SK-N-SH (cell line): ENCODE measurements at regions not wholly inside any gene's neighbourhood (a gene's known extent, or its start where the extent isn't known, plus 50 kb on each side); places are given as distances from the start of the nearest gene placed in this dataset.

ENCODE experiments used
- CTCF ChIA-PET: fragments of 300-600, 350-600 bp; formaldehyde crosslinking; extraction: SDS; loops from one replicate; lab custom pipeline; 2021; lab: Yijun Ruan, JAX
- POLR2A ChIA-PET: fragments of 350-600 bp; sonication (Branson Sonifier 250); formaldehyde crosslinking; extraction: SDS; loops from one replicate; lab custom pipeline; 2020; ENCODE audit warnings: antibody characterized with exemption, inconsistent platforms; lab: Yijun Ruan, JAX
- DNase-seq: peaks from one replicate; pipeline ENCODE4 v3.0.0; 2012
- H2AFZ ChIP-seq: fragments of 200-600 bp; sonication (generic); 2 replicates; pipeline ENCODE4 v1.8.1; 2016; ENCODE audit warnings: antibody characterized with exemption, mild to moderate bottlenecking, low read depth
- H3F3A ChIP-seq: fragments of 200-600 bp; sonication (generic); replicated peaks from 2 replicates; pipeline ENCODE3; 2016; ENCODE audit warnings: antibody characterized with exemption, mild to moderate bottlenecking; ENCODE audit not compliant: insufficient read depth
- H3K27ac ChIP-seq, 2 experiments: fragments of 200-500 bp in 1 of 2; fragments of 200-600 bp in 1 of 2; sonication (Bioruptor generic) in 1 of 2; sonication (generic), shearing (Covaris generic) in 1 of 2; 2 replicates each; pipeline versions ENCODE4 v1.5.1 to v1.6.1; 2014 to 2016; ENCODE audit warnings: low read depth in 2 of 2, inconsistent platforms in 1 of 2, low read length in 1 of 2, mild to moderate bottlenecking in 1 of 2, mixed read lengths in 1 of 2
- H3K27me3 ChIP-seq: fragments of 200-600 bp; sonication (generic), shearing (Covaris generic); 2 replicates; pipeline ENCODE4 v1.6.1; 2016; ENCODE audit warnings: mixed run types; ENCODE audit not compliant: insufficient read depth
- H3K36me3 ChIP-seq, 2 experiments: fragments of 200-500 bp in 1 of 2; fragments of 200-600 bp in 1 of 2; sonication (Bioruptor generic) in 1 of 2; sonication (generic) in 1 of 2; replicated peaks in 1 of 2; 2 replicates each; pipeline versions ENCODE3 to v1.5.1; 2014 to 2016; ENCODE audit warnings: low read length in 1 of 2, mild to moderate bottlenecking in 1 of 2; ENCODE audit not compliant: insufficient read depth in 2 of 2, control insufficient read depth in 1 of 2
- H3K4me1 ChIP-seq, 2 experiments: fragments of 200-500 bp in 1 of 2; fragments of 200-600 bp in 1 of 2; sonication (Bioruptor generic) in 1 of 2; sonication (generic), shearing (Covaris generic) in 1 of 2; 2 replicates each; pipeline versions ENCODE4 v1.5.1 to v1.6.1; 2014 to 2016; ENCODE audit warnings: low read depth in 1 of 2, low read length in 1 of 2, mixed run types in 1 of 2; ENCODE audit not compliant: insufficient read depth in 2 of 2, control insufficient read depth in 1 of 2
- H3K4me2 ChIP-seq: fragments of 200-600 bp; sonication (generic), shearing (Covaris generic); 2 replicates; pipeline ENCODE4 v1.6.1; 2017; ENCODE audit warnings: mixed run types
- H3K4me3 ChIP-seq, 2 experiments: fragments of 200-500 bp in 1 of 2; fragments of 200-600 bp in 1 of 2; sonication (Bioruptor generic) in 1 of 2; sonication (generic), shearing (Covaris generic) in 1 of 2; 2 replicates each; pipeline versions ENCODE4 v1.5.1 to v1.8.1; 2014 to 2016; ENCODE audit warnings: low read depth in 2 of 2, inconsistent platforms in 1 of 2, low read length in 1 of 2, mild to moderate bottlenecking in 1 of 2, mixed read lengths in 1 of 2, moderate library complexity in 1 of 2
- H3K79me2 ChIP-seq: fragments of 200-600 bp; sonication (generic); 2 replicates; pipeline ENCODE4 v1.8.1; 2017; ENCODE audit warnings: mild to moderate bottlenecking; ENCODE audit not compliant: insufficient read depth
- H3K9ac ChIP-seq: fragments of 200-600 bp; sonication (generic); 2 replicates; pipeline ENCODE4 v1.6.1; 2017; ENCODE audit warnings: mixed run types
- H3K9me2 ChIP-seq: fragments of 200-600 bp; sonication (generic); 2 replicates; pipeline ENCODE4 v1.6.1; 2017; ENCODE audit warnings: mixed run types
- H3K9me3 ChIP-seq: fragments of 200-600 bp; sonication (generic); 2 replicates; pipeline ENCODE4 v1.6.1; 2017; ENCODE audit warnings: mixed run types, mild to moderate bottlenecking, moderate library complexity
- H4K20me1 ChIP-seq: fragments of 200-600 bp; sonication (generic); 2 replicates; pipeline ENCODE4 v1.6.1; 2017; ENCODE audit warnings: mild to moderate bottlenecking, mixed run types; ENCODE audit not compliant: insufficient read depth
- FOSL2 ChIP-seq: IDR thresholded peaks from 2 replicates; pipeline ENCODE4 v1.4.0; 2012; ENCODE audit warnings: low read depth, mild to moderate bottlenecking, moderate library complexity, borderline replicate concordance
- FOXJ3 ChIP-seq: sonication (generic); formaldehyde crosslinking; IDR thresholded peaks from 2 replicates; pipeline ENCODE4 v1.5.1; 2020; ENCODE audit warnings: mild to moderate bottlenecking, missing genetic modification reagents
- GABPA ChIP-seq: IDR thresholded peaks from 2 replicates; pipeline ENCODE4 v1.4.0; 2012; ENCODE audit warnings: low read depth, mild to moderate bottlenecking
- GATA2 ChIP-seq: sonication (generic); formaldehyde crosslinking; IDR thresholded peaks from 2 replicates; pipeline ENCODE4 v1.5.0; 2020; ENCODE audit warnings: mild to moderate bottlenecking, missing genetic modification reagents
- IRF3 ChIP-seq: fragments of 150-350 bp; IDR thresholded peaks from 2 replicates; pipeline ENCODE4 v1.6.1; 2016; ENCODE audit warnings: mild to moderate bottlenecking, low read depth, low read length
- JUND ChIP-seq: IDR thresholded peaks from 2 replicates; pipeline ENCODE4 v1.4.0; 2012
- MAX ChIP-seq: IDR thresholded peaks from 2 replicates; pipeline ENCODE4 v1.4.0; 2012; ENCODE audit warnings: low read depth
- NRF1 ChIP-seq: IDR thresholded peaks from 2 replicates; pipeline ENCODE4 v1.6.1; 2012; ENCODE audit warnings: low read depth, mild to moderate bottlenecking, low read length
- POLR2AphosphoS5 ChIP-seq: IDR thresholded peaks from 2 replicates; pipeline ENCODE4 v1.6.1; 2012; ENCODE audit warnings: low read depth, low read length
- RFX5 ChIP-seq: IDR thresholded peaks from 2 replicates; pipeline ENCODE4 v1.6.1; 2012; ENCODE audit warnings: mild to moderate bottlenecking, improper control_type of control experiment, low read length
- RXRA ChIP-seq: IDR thresholded peaks from 2 replicates; pipeline ENCODE4 v1.4.0; 2012; ENCODE audit warnings: low read depth, mild to moderate bottlenecking, borderline replicate concordance
- SIN3A ChIP-seq: IDR thresholded peaks from 2 replicates; pipeline ENCODE4 v1.6.1; 2012; ENCODE audit warnings: low read depth, mild to moderate bottlenecking, low read length, moderate library complexity, borderline replicate concordance
- USF1 ChIP-seq: IDR thresholded peaks from 2 replicates; pipeline ENCODE4 v1.4.0; 2012; ENCODE audit warnings: low read depth, borderline replicate concordance
- WGBS: methylation state at CpG from one replicate; pipeline ENCODE4 v1.1.6; 2017; ENCODE audit warnings: low lambda C conversion rate; 5-methylcytosine and 5-hydroxymethylcytosine counted together

GRCh38 chr7:12993025-12993424 lies 305.6 kb downstream of the ARL4A start (continued):
- no peak for TF ChIP-seq RFX5
- TF ChIP-seq, all 33 proteins: peak for 0

- 7% methylated on average over 2 of the region's 2 CpGs for WGBS
- H4K20me1 ChIP-seq = no peaks in the 10 kb centered on the region
- H3K9ac ChIP-seq = no peak overlapping the region
- H3K4me2 ChIP-seq = no peak overlapping the region
- no peak overlapping the region for H3K4me3 ChIP-seq
- no peaks in the 10 kb centered on the region for H3K9me3 ChIP-seq
- CTCF ChIA-PET = no interaction called here
- H3K9me2 ChIP-seq = no peaks in the 10 kb centered on the region
- POLR2A ChIA-PET = no interaction called here
- no peaks in the 10 kb centered on the region for H3F3A ChIP-seq
- no peak for TF ChIP-seq FOSL2
- TF ChIP-seq GABPA = no peak
- no peak for TF ChIP-seq IRF3
- TF ChIP-seq RFX5 = no peak
- no peaks in the 10 kb centered on the region for H3K4me1 ChIP-seq
- no peak overlapping the region for H2AFZ ChIP-seq
- H3K27ac ChIP-seq = no peak overlapping the region
- no peak for DNase-seq
- H3K36me3 ChIP-seq = no peaks in the 10 kb centered on the region
- H3K27me3 ChIP-seq = 0 out of 2 replicates have a peak, but pooled peaks cover 3% of the 10 kb centered on the region
- H3K79me2 ChIP-seq = no peaks in the 10 kb centered on the region
Measured at GRCh38 chr7:12995912-12996469, 308.6 kb downstream of the ARL4A start.

GRCh38 chr7:13007331-13007730 lies 319.9 kb downstream of the ARL4A start:
- TF ChIP-seq USF1 (no peak), IRF3 (no peak), FOXJ3 (CRISPR knock-in tag) (no peak), SIN3A (no peak), RXRA (no peak), JUND (no peak), POLR2AphosphoS5 (no peak), MAX (no peak), NRF1 (no peak), GATA2 (no peak)
- H3K4me1 ChIP-seq = no peaks in the 10 kb centered on the region
- no peak overlapping the region for H3K4me2 ChIP-seq
- H3K9ac ChIP-seq = no peak overlapping the region
- no peaks in the 10 kb centered on the region for H4K20me1 ChIP-seq
- peaks cover 4% of the 10 kb centered on the region; the same call in 1 of the 2 replicates for H3K9me2 ChIP-seq
- H3K4me3 ChIP-seq = no peak overlapping the region
- H3K27ac ChIP-seq = no peak overlapping the region
- no peaks in the 10 kb centered on the region for H3K79me2 ChIP-seq
- H3K9me3 ChIP-seq = no peaks in the 10 kb centered on the region
- 8% methylated on average over 1 of the region's 1 CpG for WGBS
- no peak for DNase-seq
- CTCF ChIA-PET = no interaction called here
- H3K27me3 ChIP-seq = no peaks in the 10 kb centered on the region
- H3F3A ChIP-seq = no peaks in the 10 kb centered on the region
- H2AFZ ChIP-seq = no peak overlapping the region
- POLR2A ChIA-PET = no interaction called here
- H3K36me3 ChIP-seq = no peaks in the 10 kb centered on the region
